AG09309 (cell line): ENCODE measurements at regions not wholly inside any gene's neighbourhood (a gene's known extent, or its start where the extent isn't known, plus 50 kb on each side); places are given as distances from the start of the nearest gene placed in this dataset.

Source experiments
- DNase-seq: peaks from one replicate; pipeline ENCODE4 v3.0.0-alpha.2; 2010; ENCODE audit warnings: low read depth
- H3K4me3 ChIP-seq: 2 replicates; pipeline ENCODE4 v1.5.1; 2011; ENCODE audit warnings: mild to moderate bottlenecking, low read depth, low read length, moderate library complexity; ENCODE audit not compliant: control insufficient read depth
- TF ChIP-seq, protein P1 (sequence below): IDR thresholded peaks from 2 replicates; pipeline ENCODE4 v1.5.1; 2011; ENCODE audit warnings: mild to moderate bottlenecking, low read depth, low read length, inconsistent platforms; ENCODE audit not compliant: insufficient read depth, control insufficient read depth; ENCODE audit errors: missing control alignments

DNA sequence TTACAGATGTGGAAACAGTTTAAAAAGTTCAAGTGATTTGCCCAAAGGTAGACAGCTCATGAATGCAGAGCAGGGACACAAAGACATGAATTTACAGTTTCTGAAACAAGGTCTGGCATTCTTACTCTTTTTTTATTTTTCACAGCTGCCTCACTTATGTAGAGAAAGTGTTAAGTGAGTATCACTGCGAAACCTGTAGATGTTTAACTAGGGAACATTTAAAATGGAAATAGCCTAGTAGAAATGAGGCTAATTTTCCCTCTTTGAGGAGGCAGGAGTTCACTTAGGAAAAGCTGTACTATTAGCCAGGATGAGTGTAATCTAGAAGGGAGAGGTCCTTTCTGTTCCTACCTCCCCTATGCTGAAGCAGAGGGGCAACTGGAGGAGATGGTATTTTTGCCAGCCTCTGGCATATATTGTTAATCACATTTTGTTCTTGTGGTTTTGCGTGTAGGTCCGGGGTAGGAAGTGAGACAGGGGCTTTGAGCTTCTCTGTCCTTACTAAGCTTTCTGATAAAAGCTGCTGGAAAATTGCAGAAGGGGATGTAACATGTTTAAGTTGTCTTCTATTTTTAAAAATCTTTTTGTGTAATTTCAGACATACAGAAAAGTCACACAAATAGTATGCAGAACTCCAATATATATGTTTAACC, 492.8 kb upstream of the NR3C2 start:
- DNase-seq, result no peak
- no peak overlapping the region for H3K4me3 ChIP-seq
- TF ChIP-seq, protein P1, sequence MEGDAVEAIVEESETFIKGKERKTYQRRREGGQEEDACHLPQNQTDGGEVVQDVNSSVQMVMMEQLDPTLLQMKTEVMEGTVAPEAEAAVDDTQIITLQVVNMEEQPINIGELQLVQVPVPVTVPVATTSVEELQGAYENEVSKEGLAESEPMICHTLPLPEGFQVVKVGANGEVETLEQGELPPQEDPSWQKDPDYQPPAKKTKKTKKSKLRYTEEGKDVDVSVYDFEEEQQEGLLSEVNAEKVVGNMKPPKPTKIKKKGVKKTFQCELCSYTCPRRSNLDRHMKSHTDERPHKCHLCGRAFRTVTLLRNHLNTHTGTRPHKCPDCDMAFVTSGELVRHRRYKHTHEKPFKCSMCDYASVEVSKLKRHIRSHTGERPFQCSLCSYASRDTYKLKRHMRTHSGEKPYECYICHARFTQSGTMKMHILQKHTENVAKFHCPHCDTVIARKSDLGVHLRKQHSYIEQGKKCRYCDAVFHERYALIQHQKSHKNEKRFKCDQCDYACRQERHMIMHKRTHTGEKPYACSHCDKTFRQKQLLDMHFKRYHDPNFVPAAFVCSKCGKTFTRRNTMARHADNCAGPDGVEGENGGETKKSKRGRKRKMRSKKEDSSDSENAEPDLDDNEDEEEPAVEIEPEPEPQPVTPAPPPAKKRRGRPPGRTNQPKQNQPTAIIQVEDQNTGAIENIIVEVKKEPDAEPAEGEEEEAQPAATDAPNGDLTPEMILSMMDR, result no peak

GRCh38 chr4:148926276-148927260, 484.4 kb upstream of the NR3C2 start:
- no peak overlapping the region for H3K4me3 ChIP-seq
- DNase-seq, result no peak
- TF ChIP-seq, protein P1, result no peak

DNA sequence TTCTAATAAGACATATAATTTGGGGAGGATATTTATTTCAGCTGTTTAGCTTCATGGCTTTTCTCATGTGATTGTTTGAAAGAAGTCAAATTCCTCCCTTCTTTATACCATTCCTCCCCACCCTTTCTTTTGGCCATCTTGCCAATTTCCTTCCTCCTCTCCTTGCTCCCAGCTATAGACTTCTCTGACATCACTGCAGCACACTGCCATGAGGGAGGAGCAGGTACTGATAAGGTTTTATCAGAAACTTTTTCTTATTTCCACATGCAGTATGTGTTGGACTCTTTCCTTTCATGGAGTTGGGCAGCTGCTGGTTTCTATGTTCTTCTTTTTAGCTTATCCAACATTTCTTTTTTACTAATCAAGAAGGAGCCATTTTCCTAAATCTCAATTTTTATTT, 481.7 kb upstream of the NR3C2 start:
- DNase-seq, result no peak
- no peak overlapping the region for H3K4me3 ChIP-seq

GRCh38 chr4:148922497-148922896, 480.3 kb upstream of the NR3C2 start:
- TF ChIP-seq, protein P1, result no peak
- no peak for DNase-seq
- H3K4me3 ChIP-seq, result no peak overlapping the region

More for the DNA sequence above, 481.7 kb upstream of the NR3C2 start:
- TF ChIP-seq, protein P1, result no peak

DNA sequence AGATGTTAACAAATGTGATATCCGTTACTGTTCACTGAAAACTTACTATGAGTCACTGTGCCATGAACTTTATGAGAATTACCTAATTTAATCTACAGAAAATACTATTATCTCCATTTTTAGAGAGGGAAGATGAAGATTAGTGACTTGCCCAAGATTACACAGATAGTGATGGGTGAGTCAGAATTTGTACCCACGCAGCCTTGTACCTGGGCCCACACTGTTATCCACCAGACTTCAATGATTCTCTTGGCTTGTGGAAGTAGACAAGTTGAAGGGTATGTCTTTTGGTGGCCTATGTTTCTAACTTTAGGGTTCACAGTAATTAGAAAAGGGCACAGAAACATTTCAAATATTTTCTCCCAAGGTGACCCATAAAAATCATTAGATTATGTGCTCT, 472.5 kb upstream of the NR3C2 start:
- TF ChIP-seq, protein P1, result no peak
- DNase-seq, result no peak

GRCh38 chr4:148914301-148914700, 472.1 kb upstream of the NR3C2 start:
- TF ChIP-seq, protein P1, result no peak
- no peak overlapping the region for H3K4me3 ChIP-seq
- DNase-seq, result no peak

More for the DNA sequence above, 472.5 kb upstream of the NR3C2 start:
- no peak overlapping the region for H3K4me3 ChIP-seq
